CD4-positive, alpha-beta T cell treated with Interleukin-15 for 1 hour (primary cell): ENCODE measurements at regions not wholly inside any gene's neighbourhood (a gene's known extent, or its start where the extent isn't known, plus 50 kb on each side); places are given as distances from the start of the nearest gene placed in this dataset.

Experiments
- DNase-seq: peaks from one replicate; pipeline ENCODE4 v3.0.0-alpha.2; 2020

DNA sequence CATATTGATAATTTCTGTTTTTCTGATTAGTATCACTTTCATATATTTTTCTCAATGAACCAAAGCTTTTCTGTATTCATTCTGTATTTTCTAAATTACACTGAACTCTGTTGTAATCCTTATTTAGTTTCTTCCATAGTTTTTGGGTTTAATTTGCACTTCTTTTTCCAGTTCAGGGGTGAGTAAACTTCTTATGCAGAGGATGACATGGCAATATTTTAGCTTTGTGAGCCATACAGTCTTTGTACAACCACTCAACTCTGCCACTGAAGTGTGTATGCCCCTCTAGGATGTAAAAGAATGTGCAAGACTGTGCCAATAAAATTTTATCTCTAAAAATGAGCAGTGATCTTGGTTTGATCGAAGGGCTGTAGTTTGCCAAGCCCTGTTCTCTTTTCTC, 239.0 kb upstream of the CITED2 start:
- no peak for DNase-seq

GRCh38 chr6:139612135-139612465, 237.7 kb upstream of the CITED2 start:
- no peak for DNase-seq

DNA sequence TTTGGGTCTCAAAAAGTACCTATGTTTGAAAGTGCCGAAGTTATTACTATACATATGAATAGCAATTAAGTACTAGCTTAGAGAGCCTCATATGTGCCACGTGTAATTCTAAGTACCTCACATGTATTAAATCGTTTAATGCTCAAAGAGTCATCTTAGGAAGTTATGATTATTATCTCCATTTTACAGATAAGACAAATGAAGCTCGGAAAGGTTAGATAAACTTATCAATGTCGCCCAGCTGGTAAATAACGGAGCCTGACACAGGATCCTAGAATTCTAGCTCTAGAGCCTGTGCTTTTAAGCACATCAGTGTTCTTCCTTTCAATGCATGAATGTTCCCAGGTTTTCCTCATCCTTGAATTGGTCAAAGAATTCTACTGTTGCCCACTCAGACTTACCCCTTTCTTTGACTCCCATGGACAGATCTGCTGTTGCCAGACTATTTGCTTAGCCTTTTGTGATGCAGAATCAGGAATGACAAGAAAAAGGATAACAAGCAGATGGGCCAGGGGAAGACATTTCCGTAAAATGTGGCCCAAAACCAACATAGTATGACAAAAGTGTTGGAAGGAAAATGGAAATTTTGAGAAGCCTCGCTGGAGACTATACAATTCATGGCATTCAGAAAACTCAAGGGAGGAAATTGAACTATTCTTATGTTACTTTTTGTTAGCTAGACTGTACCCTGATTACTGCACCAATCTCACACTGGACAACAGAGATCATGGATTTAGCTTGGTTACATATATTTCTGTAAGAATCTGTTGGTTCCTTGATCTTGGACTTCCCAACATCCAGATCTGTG, 237.1 kb upstream of the CITED2 start:
- no peak for DNase-seq

DNA sequence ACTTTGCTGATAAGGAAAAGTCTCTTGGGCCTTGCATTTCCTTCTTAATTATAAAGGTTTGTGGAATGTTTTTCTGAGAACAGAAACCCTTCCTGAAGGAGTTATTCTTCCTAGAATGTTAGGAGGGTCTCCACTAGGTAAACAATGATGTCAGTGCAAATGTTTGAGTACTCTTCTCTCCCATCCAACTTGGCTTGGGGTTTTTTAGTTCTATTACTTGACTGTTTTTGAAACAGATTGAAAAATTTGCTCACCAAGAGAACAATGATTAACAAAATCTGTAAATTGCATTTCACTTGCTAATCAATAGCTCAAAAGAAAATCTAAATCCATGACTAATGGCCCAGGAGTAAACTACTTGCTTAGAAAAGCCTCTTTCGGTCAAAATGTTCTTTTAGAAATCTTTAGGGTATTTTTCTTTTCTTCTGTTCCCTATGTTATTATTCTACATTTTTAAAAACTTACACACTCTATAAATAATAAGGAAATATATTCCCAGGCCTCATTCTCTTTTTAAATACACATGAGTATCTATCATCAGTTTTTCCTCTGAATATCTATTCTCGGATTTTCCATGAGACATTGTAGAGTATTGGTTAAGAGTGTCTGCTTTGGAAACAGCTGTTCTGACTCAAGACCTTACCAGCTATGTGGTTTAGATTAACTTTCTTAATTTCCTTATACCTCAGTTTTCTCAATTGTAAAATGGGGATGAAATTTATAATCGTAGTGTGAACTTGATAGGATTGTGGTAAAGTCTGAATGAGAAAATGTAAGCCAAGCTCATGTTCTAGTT, 234.2 kb upstream of the CITED2 start:
- DNase-seq = no peak

GRCh38 chr6:139605350-139605749, 230.9 kb upstream of the CITED2 start:
- DNase-seq = no peak

DNA sequence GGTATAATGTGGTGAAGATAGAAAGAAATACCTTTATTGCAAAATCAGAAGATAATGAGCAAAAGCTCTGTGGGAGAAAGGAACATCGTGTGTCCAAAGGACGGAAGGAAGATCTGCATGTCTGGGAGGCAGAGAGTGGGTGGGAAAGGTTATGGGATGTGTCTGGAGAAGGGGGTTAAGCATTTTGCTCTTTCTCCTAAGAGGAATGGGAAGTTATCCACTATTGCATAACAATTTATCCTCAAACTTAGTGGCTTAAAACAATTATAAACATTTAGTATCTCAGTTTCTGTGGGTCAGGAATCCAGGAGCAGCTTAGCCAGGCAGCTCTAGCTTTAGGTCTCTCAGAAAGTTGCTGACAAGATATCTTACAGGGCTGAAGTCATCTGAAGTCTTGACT, 229.1 kb upstream of the CITED2 start:
- no peak for DNase-seq

DNA sequence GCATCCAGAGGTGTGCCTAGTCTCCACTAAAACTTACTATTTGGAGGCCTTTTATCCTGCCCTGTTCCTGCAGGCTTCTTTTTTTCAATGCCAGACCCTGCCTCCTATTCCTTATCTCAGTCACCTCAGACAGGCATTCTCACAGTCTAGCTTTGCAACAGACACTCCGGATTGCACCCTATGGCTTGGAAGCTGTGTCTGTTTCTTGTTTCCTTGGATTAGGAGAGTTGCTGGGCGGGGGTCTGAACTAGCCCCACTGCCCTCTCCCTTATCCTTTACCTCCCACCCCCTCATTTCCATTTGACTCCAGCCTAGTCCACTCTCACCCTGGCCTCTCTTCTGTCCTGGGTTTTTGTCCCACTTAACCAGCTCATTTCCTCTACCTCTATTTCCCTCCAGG, 228.1 kb upstream of the CITED2 start:
- DNase-seq = no peak

GRCh38 chr6:139600919-139601475, 226.5 kb upstream of the CITED2 start:
- no peak for DNase-seq

DNA sequence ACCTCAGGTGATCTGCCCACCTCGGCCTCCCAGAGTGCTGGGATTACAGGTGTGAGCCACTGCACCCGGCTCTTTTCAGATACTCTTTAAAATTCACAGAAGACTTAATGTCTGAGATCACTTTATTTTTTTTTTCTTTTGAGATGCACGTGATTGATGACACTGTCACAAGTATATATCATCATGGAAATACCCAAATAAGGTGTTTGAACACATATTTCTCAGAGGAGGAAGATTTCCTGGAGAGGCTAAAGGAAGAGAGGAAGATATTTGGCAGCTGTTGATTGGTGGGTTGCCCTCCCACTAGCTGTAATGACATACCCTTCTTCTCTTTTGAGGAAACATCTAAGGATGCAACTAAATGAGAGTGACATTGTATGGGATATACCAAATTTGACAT, 225.9 kb upstream of the CITED2 start:
- DNase-seq = no peak

DNA sequence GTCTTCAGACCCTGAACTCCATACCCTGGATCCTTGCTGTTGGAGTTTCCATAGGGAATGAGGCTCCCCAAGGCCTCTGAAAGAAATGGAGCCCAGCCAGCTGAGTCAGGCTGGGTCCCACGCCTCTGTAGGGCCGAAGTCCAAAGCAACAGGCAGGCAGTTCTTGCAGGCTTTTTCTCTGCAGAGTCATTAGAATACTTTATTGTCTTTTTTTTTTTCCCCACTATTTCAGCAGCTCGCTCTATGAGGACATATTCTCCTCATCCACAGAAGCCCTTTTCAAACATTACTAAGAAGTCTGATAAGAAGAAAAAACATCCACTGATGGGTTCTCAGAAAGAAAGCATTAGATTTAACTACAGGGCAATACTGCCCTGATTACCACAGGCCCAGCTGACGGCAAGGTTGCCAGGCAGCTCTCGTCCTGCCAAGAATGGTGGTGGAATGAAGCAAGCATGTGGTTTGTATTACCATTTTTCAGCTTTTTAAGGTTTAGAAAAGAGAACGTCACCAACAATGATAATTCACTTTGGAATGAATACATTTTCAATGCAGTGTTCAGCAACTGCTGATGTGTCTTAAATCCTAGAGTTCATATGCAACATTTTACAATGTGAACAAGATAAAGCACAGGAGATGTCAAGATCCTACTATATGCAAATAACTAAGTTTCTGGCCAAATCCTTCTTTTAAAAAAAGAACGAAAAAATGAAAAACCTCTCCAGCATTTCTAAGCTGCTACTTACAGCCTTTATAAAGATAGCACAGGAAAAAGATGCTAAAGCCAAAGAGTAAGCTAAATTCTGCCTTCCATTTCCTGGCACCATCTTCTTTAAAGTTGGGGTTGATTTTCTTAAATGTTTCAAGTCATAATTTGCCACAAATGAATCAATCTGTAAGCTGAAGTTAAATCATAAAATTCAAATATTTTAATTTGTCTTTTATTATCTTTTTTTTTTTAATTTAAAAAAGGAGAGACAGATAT, 223.6 kb upstream of the CITED2 start:
- DNase-seq = no peak

GRCh38 chr6:139597087-139597763, 222.8 kb upstream of the CITED2 start:
- DNase-seq = no peak

- DNase-seq = no peak
Observed at GRCh38 chr6:139595183-139595582, 220.7 kb upstream of the CITED2 start.

GRCh38 chr6:139594333-139594965, 220.0 kb upstream of the CITED2 start:
- DNase-seq = no peak

GRCh38 chr6:139593081-139593480, 218.6 kb upstream of the CITED2 start:
- DNase-seq = no peak

- no peak for DNase-seq
Observed at GRCh38 chr6:139592011-139592410, 217.6 kb upstream of the CITED2 start.

GRCh38 chr6:139591075-139591865, 216.8 kb upstream of the CITED2 start:
- no peak for DNase-seq

DNA sequence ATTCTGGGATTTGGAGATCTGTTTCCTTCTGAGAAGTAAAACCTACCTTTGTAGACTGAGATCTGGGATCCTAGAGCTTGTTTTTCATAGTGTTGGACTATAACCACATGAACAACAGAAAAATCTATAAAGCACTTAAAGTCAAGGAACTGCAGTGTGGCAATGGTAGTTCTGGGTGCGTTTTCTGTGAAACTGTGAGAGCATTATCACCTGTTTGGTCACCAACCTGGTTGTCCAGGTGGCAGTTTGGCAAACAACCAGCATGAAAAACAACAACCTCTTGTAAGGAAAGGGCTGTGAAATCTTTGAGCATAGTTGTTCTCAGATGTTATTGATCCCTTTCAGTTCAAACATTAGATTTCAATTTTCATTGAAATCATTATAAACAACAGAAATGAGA, 215.8 kb upstream of the CITED2 start:
- DNase-seq = no peak

DNA sequence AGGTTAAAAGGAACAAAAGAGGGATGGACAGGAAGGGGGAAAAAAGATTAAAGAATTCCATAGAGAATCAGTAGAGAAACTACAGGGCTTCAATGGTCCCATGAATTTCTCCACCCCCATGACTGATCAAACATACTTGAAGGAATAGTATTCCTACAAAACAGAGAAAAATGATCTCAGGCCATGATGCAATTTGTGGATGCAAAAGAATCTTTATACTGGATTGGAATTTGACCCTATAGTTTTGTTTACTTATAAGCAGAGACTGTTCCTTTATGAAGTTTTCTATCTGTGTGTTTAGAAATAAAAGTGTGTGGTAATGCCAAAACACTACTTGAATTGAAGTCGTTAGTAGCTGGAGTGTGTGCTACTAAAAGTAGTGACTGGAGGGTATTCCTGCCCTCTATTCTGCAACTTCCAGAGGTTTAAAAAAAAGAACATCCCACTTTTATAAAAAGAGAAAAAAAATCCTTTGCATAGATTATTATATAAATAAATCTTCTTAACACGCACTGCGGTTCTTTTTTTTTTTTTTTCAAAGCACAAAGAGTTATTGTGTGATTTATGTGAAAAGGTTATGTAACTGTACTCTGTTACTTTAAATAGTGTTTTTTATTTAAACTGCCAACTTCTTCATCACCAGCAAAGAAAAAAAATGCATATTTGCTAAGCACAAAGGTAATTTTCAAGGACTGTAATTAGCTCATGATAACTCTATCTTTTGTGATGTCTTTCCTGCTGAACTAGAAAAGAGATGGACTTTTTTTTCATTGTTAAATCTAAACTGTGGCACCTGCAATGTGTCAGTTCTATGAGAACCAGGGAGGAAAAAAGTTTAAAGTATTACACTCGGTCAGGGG, 214.5 kb upstream of the CITED2 start:
- no peak for DNase-seq

GRCh38 chr6:139588076-139588639, 213.7 kb upstream of the CITED2 start:
- no peak for DNase-seq

GRCh38 chr6:139587469-139587868, 213.0 kb upstream of the CITED2 start:
- DNase-seq = no peak
